ENCODE measurements at regions not wholly inside any gene's neighbourhood (a gene's known extent, or its start where the extent isn't known, plus 50 kb on each side); places are given as distances from the start of the nearest gene placed in this dataset.

DNA sequence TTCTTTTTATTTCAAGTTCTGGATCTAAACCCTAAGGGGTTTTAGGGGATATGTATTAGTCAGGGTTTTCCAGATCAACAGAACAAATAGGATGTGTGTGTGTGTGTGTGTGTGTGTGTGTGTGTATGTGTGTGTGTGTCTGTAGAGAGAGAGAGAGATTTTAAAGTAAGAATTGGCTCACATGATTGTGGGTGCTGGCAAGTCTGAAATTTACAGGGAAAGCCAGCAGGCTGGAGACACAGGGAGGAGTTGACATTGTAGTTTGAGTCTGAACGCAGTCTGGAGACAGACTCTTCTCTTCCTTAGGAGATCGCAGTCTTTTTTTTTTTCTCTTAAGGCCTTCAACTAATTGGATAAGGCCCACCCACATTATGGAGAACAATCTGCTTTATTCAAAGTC lies 428.8 kb upstream of the TBL1XR1 start:
- TF ChIP-seq, protein P1, sequence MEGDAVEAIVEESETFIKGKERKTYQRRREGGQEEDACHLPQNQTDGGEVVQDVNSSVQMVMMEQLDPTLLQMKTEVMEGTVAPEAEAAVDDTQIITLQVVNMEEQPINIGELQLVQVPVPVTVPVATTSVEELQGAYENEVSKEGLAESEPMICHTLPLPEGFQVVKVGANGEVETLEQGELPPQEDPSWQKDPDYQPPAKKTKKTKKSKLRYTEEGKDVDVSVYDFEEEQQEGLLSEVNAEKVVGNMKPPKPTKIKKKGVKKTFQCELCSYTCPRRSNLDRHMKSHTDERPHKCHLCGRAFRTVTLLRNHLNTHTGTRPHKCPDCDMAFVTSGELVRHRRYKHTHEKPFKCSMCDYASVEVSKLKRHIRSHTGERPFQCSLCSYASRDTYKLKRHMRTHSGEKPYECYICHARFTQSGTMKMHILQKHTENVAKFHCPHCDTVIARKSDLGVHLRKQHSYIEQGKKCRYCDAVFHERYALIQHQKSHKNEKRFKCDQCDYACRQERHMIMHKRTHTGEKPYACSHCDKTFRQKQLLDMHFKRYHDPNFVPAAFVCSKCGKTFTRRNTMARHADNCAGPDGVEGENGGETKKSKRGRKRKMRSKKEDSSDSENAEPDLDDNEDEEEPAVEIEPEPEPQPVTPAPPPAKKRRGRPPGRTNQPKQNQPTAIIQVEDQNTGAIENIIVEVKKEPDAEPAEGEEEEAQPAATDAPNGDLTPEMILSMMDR (IDR thresholded peaks at IDR 0.05) = no peak
- no peak for TF ChIP-seq EZH2 (IDR thresholded peaks at IDR 0.05; ENCODE audit: borderline replicate concordance, insufficient read depth, low read depth, low read length, poor library complexity, severe bottlenecking)
